ENCODE measurements at regions not wholly inside any gene's neighbourhood (a gene's known extent, or its start where the extent isn't known, plus 50 kb on each side); places are given as distances from the start of the nearest gene placed in this dataset.

DNA sequence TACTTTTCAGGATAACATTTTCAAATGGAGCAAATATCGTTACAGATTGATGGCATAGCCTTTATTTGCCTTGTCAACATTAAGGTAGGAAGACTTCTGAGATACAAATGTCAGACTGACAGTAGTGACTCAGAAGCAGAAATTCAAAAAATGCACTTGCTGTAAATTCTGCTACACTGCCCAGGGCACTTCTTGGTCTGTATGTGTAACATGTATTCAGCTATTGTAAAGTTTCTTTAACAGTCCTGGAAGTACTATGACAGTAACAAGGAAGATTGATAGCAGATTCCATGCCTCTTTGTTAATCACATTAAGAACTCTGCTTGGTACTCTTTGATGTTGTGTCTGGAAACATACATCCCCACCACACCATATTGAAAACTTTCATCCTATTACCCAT lies 69.6 kb upstream of the PCDH18 start:
- no peaks in the 10 kb centered on the region for H3K27me3 ChIP-seq (ENCODE audit: control insufficient read depth, insufficient read depth, low read length)
- H2BK20ac ChIP-seq (ENCODE audit: low read depth, low read length): 0 out of 2 replicates have a peak overlapping the region, but pooled peaks have one; percentile 53
- dilution Hi-C loops (cut with HindIII; ENCODE audit: low sequenced_read_pairs, unreplicated experiment) (no loop called here), intact Hi-C loops (cut with micrococcal nuclease) (no loop called here), in situ Hi-C loops (cut with MboI; ENCODE audit: low sequenced_read_pairs) (no loop called here)
- H3K36me3 ChIP-seq (ENCODE audit: control insufficient read depth, insufficient read depth, low read length): no peaks in the 10 kb centered on the region
- no peak overlapping the region for H3K27ac ChIP-seq (ENCODE audit: insufficient read depth, low read length)
- no peak overlapping the region; the same call in 1 of the 2 replicates for H3K18ac ChIP-seq (ENCODE audit: low read depth, low read length)
- H3K9me1 ChIP-seq (ENCODE audit: insufficient read depth, low read length): no peaks in the 10 kb centered on the region
- no peak overlapping the region for H3K9ac ChIP-seq (ENCODE audit: low read depth, low read length)
- H4K8ac ChIP-seq (ENCODE audit: low read depth in 2 of 2, low read length in 2 of 2): no peak overlapping the region
- peak overlapping the region; percentile 15 for H2BK5ac ChIP-seq (ENCODE audit: low read depth, low read length, poor library complexity, severe bottlenecking)
- WGBS, 2 experiments (ENCODE audit: extremely low coverage in 2 of 2, insufficient read length in 1 of 2): no CpG with 5 or more reads among the region's 1 CpG
- no peaks in the 10 kb centered on the region for H3K79me1 ChIP-seq (ENCODE audit: low read depth in 1 of 2, low read length in 2 of 2)
- H4K20me1 ChIP-seq (ENCODE audit: insufficient read depth, low read length): no peaks in the 10 kb centered on the region
- no peak overlapping the region for H4K5ac ChIP-seq (ENCODE audit: low read depth, low read length)
- CTCF ChIA-PET: no interaction called here
- TF ChIP-seq BHLHE40 (IDR thresholded peaks at IDR 0.05; ENCODE audit: low read depth, low read length): no peak
- no peak for TF ChIP-seq POLR2A (IDR thresholded peaks at IDR 0.05; ENCODE audit: low read depth, low read length)
- no peak for TF ChIP-seq MAFK (IDR thresholded peaks at IDR 0.05; ENCODE audit: low read depth, low read length)
- no peak for TF ChIP-seq CHD1 (IDR thresholded peaks at IDR 0.05; ENCODE audit: low read depth, low read length)
- TF ChIP-seq CEBPB (IDR thresholded peaks at IDR 0.05; ENCODE audit: low read depth, low read length): no peak
- TF ChIP-seq MAZ (IDR thresholded peaks at IDR 0.05; ENCODE audit: borderline replicate concordance, low read depth, low read length): no peak
- TF ChIP-seq SMC3 (IDR thresholded peaks at IDR 0.05; ENCODE audit: low read depth, low read length): no peak
- TF ChIP-seq NFE2L2 (IDR thresholded peaks at IDR 0.05; ENCODE audit: low read depth, low read length): no peak
- TF ChIP-seq, protein P1, sequence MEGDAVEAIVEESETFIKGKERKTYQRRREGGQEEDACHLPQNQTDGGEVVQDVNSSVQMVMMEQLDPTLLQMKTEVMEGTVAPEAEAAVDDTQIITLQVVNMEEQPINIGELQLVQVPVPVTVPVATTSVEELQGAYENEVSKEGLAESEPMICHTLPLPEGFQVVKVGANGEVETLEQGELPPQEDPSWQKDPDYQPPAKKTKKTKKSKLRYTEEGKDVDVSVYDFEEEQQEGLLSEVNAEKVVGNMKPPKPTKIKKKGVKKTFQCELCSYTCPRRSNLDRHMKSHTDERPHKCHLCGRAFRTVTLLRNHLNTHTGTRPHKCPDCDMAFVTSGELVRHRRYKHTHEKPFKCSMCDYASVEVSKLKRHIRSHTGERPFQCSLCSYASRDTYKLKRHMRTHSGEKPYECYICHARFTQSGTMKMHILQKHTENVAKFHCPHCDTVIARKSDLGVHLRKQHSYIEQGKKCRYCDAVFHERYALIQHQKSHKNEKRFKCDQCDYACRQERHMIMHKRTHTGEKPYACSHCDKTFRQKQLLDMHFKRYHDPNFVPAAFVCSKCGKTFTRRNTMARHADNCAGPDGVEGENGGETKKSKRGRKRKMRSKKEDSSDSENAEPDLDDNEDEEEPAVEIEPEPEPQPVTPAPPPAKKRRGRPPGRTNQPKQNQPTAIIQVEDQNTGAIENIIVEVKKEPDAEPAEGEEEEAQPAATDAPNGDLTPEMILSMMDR (conservative IDR thresholded peaks at IDR 0.05; ENCODE audit: low read depth, low read length): no peak
- TF ChIP-seq RAD21 (IDR thresholded peaks at IDR 0.05; ENCODE audit: low read length): no peak
- no peak for TF ChIP-seq RFX5 (IDR thresholded peaks at IDR 0.05; ENCODE audit: low read depth, low read length)
- no peak for TF ChIP-seq MXI1 (IDR thresholded peaks at IDR 0.05; ENCODE audit: borderline replicate concordance, low read depth, low read length)
- TF ChIP-seq, protein P2, sequence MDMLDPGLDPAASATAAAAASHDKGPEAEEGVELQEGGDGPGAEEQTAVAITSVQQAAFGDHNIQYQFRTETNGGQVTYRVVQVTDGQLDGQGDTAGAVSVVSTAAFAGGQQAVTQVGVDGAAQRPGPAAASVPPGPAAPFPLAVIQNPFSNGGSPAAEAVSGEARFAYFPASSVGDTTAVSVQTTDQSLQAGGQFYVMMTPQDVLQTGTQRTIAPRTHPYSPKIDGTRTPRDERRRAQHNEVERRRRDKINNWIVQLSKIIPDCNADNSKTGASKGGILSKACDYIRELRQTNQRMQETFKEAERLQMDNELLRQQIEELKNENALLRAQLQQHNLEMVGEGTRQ (IDR thresholded peaks at IDR 0.05; ENCODE audit: low read depth, low read length): no peak
- TF ChIP-seq, protein P3, sequence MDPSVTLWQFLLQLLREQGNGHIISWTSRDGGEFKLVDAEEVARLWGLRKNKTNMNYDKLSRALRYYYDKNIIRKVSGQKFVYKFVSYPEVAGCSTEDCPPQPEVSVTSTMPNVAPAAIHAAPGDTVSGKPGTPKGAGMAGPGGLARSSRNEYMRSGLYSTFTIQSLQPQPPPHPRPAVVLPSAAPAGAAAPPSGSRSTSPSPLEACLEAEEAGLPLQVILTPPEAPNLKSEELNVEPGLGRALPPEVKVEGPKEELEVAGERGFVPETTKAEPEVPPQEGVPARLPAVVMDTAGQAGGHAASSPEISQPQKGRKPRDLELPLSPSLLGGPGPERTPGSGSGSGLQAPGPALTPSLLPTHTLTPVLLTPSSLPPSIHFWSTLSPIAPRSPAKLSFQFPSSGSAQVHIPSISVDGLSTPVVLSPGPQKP (IDR thresholded peaks at IDR 0.05; ENCODE audit: borderline replicate concordance, low read depth, low read length): no peak
- no peak for TF ChIP-seq FOS (IDR thresholded peaks at IDR 0.05; ENCODE audit: low read depth, low read length)
- TF ChIP-seq RCOR1 (IDR thresholded peaks at IDR 0.05; ENCODE audit: insufficient replicate concordance, low read length): no peak
- no peak overlapping the region for H3K4ac ChIP-seq (ENCODE audit: low read depth, low read length)
- H3K4me1 ChIP-seq (ENCODE audit: control insufficient read depth, insufficient read depth, low read length): peaks cover 2% of the 10 kb centered on the region; the same call in 1 of the 2 replicates
- peak overlapping the region; percentile 57; the same call in 1 of the 2 replicates for H2BK120ac ChIP-seq (ENCODE audit: low read depth, low read length)
- BruUV-seq (replicated peaks): no TSS peak
- peak; percentile 80 for ATAC-seq (ENCODE audit: low read depth)
- H2BK15ac ChIP-seq (ENCODE audit: low read depth, low read length): no peak overlapping the region
- H3K9me3 ChIP-seq (ENCODE audit: control insufficient read depth, insufficient read depth, low read length): no peaks in the 10 kb centered on the region
- no peak overlapping the region for H3K23ac ChIP-seq (ENCODE audit: low read depth, low read length)
- H4K91ac ChIP-seq (ENCODE audit: insufficient read depth, low read depth, low read length): no peak overlapping the region
- H2AFZ ChIP-seq (replicated peaks; ENCODE audit: low read length, poor library complexity): no peak overlapping the region
- POLR2A ChIA-PET (ENCODE audit: unreplicated experiment): interaction anchor here (2.1 kb wide), 1 partner anchor 69 kb away, joined by 6 read pairs; the partner anchor contains the start of gene PCDH18
- no peak overlapping the region for H2AK9ac ChIP-seq (replicated peaks; ENCODE audit: low read depth, low read length, poor library complexity)
- H3K4me2 ChIP-seq (ENCODE audit: low read depth, low read length): no peak overlapping the region; the same call in 1 of the 2 replicates
- no peak overlapping the region for H3K4me3 ChIP-seq (ENCODE audit: insufficient read depth, low read depth, low read length)
- peak; percentile 28 for DNase-seq
- no peak overlapping the region for H3K56ac ChIP-seq (ENCODE audit: extremely low read depth, insufficient read depth, low read length)
- no peak overlapping the region for H3K14ac ChIP-seq (replicated peaks; ENCODE audit: low read depth, low read length)
- no peak overlapping the region for H2AK5ac ChIP-seq (ENCODE audit: low read depth, low read length)

All from IMR-90 (cell line).